ENCODE measurements at regions not wholly inside any gene's neighbourhood (a gene's known extent, or its start where the extent isn't known, plus 50 kb on each side); places are given as distances from the start of the nearest gene placed in this dataset.

GRCh38 chr16:27736431-27736830, 186.5 kb downstream of the KATNIP start:
- Histone ChIP-seq H3K4me3 (ENCODE audit: severe bottlenecking) (no peak overlapping the region), H3K4me1 (ENCODE audit: insufficient read depth, poor library complexity, severe bottlenecking) (no peaks in the 10 kb centered on the region), H3K27ac (ENCODE audit: poor library complexity, severe bottlenecking) (no peak overlapping the region), H3K36me3 (ENCODE audit: low read depth) (no peaks in the 10 kb centered on the region), H3K9me3 (ENCODE audit: severe bottlenecking) (no peaks in the 10 kb centered on the region), H3K27me3 (ENCODE audit: insufficient read depth, poor library complexity, severe bottlenecking) (no peaks in the 10 kb centered on the region)
- DNase-seq (ENCODE audit: low spot score) (no peak), ATAC-seq (ENCODE audit: low read depth) (no peak)
- no peak for TF ChIP-seq CTCF (IDR thresholded peaks at IDR 0.05; ENCODE audit: poor library complexity, severe bottlenecking)

GRCh38 chr16:27737513-27737912, 187.6 kb downstream of the KATNIP start:
- no peak for ATAC-seq (ENCODE audit: low read depth)
- no peak for DNase-seq (ENCODE audit: low spot score)
- no peak for TF ChIP-seq CTCF (IDR thresholded peaks at IDR 0.05; ENCODE audit: poor library complexity, severe bottlenecking)
- H3K9me3 ChIP-seq (ENCODE audit: severe bottlenecking) = no peaks in the 10 kb centered on the region
- H3K4me3 ChIP-seq (ENCODE audit: severe bottlenecking) = no peak overlapping the region
- H3K27ac ChIP-seq (ENCODE audit: poor library complexity, severe bottlenecking) = no peak overlapping the region
- no peaks in the 10 kb centered on the region for H3K4me1 ChIP-seq (ENCODE audit: insufficient read depth, poor library complexity, severe bottlenecking)
- no peaks in the 10 kb centered on the region for H3K36me3 ChIP-seq (ENCODE audit: low read depth)
- H3K27me3 ChIP-seq (ENCODE audit: insufficient read depth, poor library complexity, severe bottlenecking) = no peaks in the 10 kb centered on the region

Measured in RWPE2 (cell line).